HCT116 (cell line): ENCODE measurements at regions not wholly inside any gene's neighbourhood (a gene's known extent, or its start where the extent isn't known, plus 50 kb on each side); places are given as distances from the start of the nearest gene placed in this dataset.

ENCODE experiments used
- CTCF ChIP-seq, 3 experiments: fragments of 200-600 bp in 1 of 3; sonication (generic) in 1 of 3; IDR thresholded peaks in 2 of 3; conservative IDR thresholded peaks in 1 of 3; 2 replicates each; pipeline ENCODE4 v1.5.1; 2012 to 2017; ENCODE audit warnings: low read depth in 2 of 3, low read length in 2 of 3, antibody characterized with exemption in 1 of 3, borderline replicate concordance in 1 of 3, control low read depth in 1 of 3, mild to moderate bottlenecking in 1 of 3, mixed read lengths in 1 of 3, mixed run types in 1 of 3, moderate library complexity in 1 of 3; ENCODE audit not compliant: insufficient read depth in 1 of 3
- EGR1 ChIP-seq: IDR thresholded peaks from 2 replicates; pipeline ENCODE4 v1.6.1; 2012; ENCODE audit warnings: low read depth
- EZH2 ChIP-seq: fragments of 200-600 bp; sonication (generic); IDR thresholded peaks from 2 replicates; pipeline ENCODE4 v1.6.1; 2017; ENCODE audit warnings: antibody characterized with exemption, mixed run types
- EZH2phosphoT487 ChIP-seq: fragments of 200-600 bp; IDR thresholded peaks from 2 replicates; pipeline ENCODE4 v1.6.1; 2018; ENCODE audit warnings: antibody characterized with exemption, borderline replicate concordance
- JUND ChIP-seq: IDR thresholded peaks from 2 replicates; pipeline ENCODE4 v1.6.1; 2012
- MAX ChIP-seq: IDR thresholded peaks from 2 replicates; pipeline ENCODE4 v1.6.1; 2012
- POLR2A ChIP-seq: IDR thresholded peaks from 2 replicates; pipeline ENCODE4 v1.7.0; 2011; ENCODE audit warnings: borderline replicate concordance; ENCODE audit not compliant: insufficient read depth, insufficient read length; ENCODE audit errors: extremely low read depth
- POLR2AphosphoS5 ChIP-seq: IDR thresholded peaks from 2 replicates; pipeline ENCODE4 v1.6.1; 2011; ENCODE audit warnings: mild to moderate bottlenecking, low read depth, low read length, moderate library complexity
- SIN3A ChIP-seq: IDR thresholded peaks from 2 replicates; pipeline ENCODE4 v1.6.1; 2012; ENCODE audit warnings: low read depth
- SP1 ChIP-seq: IDR thresholded peaks from 2 replicates; pipeline ENCODE4 v1.6.1; 2012; ENCODE audit warnings: low read depth
- SRF ChIP-seq: IDR thresholded peaks from 2 replicates; pipeline ENCODE4 v1.6.1; 2012; ENCODE audit warnings: low read depth
- YY1 ChIP-seq: IDR thresholded peaks from 2 replicates; pipeline ENCODE4 v1.6.1; 2011; ENCODE audit warnings: low read length, low read depth, moderate library complexity, mild to moderate bottlenecking; ENCODE audit not compliant: insufficient replicate concordance; ENCODE audit errors: extremely low read depth
- TF ChIP-seq, protein P1 (sequence below): IDR thresholded peaks from 2 replicates; pipeline ENCODE4 v1.6.1; 2012; ENCODE audit warnings: low read depth

DNA sequence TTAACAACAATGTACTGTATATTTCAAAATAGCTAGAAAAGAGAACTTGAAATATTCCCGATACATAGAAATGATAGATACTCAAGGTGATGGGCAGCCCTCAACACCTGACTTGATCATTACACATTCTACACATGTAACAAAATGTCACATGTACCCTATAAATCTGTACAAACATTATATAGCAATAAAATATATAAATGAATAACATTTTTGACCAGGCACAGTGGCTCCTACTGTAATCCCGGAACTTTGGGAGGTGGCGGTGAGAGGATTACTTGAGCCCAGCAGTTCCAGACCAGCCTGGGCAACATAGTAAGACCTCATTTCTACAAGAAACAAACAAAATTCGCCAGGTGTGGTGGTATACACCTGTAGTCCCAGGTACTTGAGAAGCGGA is 659.5 kb upstream of the NRP1 start:
- TF ChIP-seq CTCF (IDR thresholded peaks at IDR 0.05 in 2 of 3, conservative IDR thresholded peaks at IDR 0.05 in 1 of 3; ENCODE audit: borderline replicate concordance in 1 of 3, insufficient read depth in 1 of 3, low read depth in 2 of 3, low read length in 2 of 3): no peak
- no peak for TF ChIP-seq MAX
- no peak for TF ChIP-seq YY1
- no peak for TF ChIP-seq POLR2A
- TF ChIP-seq POLR2AphosphoS5: no peak
- no peak for TF ChIP-seq SP1
- no peak for TF ChIP-seq SRF
- TF ChIP-seq EZH2: no peak
- no peak for TF ChIP-seq SIN3A
- TF ChIP-seq, protein P1, sequence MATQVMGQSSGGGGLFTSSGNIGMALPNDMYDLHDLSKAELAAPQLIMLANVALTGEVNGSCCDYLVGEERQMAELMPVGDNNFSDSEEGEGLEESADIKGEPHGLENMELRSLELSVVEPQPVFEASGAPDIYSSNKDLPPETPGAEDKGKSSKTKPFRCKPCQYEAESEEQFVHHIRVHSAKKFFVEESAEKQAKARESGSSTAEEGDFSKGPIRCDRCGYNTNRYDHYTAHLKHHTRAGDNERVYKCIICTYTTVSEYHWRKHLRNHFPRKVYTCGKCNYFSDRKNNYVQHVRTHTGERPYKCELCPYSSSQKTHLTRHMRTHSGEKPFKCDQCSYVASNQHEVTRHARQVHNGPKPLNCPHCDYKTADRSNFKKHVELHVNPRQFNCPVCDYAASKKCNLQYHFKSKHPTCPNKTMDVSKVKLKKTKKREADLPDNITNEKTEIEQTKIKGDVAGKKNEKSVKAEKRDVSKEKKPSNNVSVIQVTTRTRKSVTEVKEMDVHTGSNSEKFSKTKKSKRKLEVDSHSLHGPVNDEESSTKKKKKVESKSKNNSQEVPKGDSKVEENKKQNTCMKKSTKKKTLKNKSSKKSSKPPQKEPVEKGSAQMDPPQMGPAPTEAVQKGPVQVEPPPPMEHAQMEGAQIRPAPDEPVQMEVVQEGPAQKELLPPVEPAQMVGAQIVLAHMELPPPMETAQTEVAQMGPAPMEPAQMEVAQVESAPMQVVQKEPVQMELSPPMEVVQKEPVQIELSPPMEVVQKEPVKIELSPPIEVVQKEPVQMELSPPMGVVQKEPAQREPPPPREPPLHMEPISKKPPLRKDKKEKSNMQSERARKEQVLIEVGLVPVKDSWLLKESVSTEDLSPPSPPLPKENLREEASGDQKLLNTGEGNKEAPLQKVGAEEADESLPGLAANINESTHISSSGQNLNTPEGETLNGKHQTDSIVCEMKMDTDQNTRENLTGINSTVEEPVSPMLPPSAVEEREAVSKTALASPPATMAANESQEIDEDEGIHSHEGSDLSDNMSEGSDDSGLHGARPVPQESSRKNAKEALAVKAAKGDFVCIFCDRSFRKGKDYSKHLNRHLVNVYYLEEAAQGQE: no peak
- no peak for TF ChIP-seq EGR1
- TF ChIP-seq JUND: no peak
- no peak for TF ChIP-seq EZH2phosphoT487
